ENCODE measurements at regions not wholly inside any gene's neighbourhood (a gene's known extent, or its start where the extent isn't known, plus 50 kb on each side); places are given as distances from the start of the nearest gene placed in this dataset.

DNA sequence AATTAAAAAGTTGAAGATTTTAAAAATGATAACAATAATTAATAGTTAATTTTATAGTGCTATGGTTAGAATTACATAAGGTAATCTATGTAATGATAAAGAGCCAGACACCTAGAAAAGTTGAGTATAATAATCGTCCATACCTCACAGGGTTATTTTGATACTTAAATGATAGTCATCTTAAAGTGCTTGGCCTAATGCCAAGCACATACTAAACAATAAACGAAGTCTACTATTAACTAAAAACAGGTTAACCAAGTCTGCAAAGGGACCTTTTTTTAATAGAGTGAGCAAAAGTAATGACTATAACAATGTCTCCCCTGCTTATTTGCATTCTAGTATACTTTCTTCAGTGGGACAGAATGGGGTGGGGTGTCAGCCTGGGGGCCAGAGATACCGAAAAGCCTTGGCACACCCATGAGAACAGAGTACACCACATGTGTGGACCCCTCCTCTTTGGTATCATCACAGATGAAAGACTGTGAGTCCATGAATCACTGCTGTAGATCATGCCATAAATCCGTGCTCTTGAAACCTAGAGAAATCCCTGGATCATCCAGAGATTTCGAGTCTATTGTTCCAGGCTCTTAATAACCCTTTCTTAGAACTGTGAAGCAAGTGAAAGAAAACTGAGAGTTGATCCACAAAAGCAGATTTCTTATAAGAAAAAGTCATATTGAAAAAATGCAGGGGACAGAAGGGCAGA, 249.5 kb downstream of the PRELID2 start:
- TF ChIP-seq, protein P1, sequence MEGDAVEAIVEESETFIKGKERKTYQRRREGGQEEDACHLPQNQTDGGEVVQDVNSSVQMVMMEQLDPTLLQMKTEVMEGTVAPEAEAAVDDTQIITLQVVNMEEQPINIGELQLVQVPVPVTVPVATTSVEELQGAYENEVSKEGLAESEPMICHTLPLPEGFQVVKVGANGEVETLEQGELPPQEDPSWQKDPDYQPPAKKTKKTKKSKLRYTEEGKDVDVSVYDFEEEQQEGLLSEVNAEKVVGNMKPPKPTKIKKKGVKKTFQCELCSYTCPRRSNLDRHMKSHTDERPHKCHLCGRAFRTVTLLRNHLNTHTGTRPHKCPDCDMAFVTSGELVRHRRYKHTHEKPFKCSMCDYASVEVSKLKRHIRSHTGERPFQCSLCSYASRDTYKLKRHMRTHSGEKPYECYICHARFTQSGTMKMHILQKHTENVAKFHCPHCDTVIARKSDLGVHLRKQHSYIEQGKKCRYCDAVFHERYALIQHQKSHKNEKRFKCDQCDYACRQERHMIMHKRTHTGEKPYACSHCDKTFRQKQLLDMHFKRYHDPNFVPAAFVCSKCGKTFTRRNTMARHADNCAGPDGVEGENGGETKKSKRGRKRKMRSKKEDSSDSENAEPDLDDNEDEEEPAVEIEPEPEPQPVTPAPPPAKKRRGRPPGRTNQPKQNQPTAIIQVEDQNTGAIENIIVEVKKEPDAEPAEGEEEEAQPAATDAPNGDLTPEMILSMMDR (IDR thresholded peaks at IDR 0.05): no peak
- TF ChIP-seq POLR2A (IDR thresholded peaks at IDR 0.05): no peak
